C4-2B (cell line): ENCODE measurements at regions not wholly inside any gene's neighbourhood (a gene's known extent, or its start where the extent isn't known, plus 50 kb on each side); places are given as distances from the start of the nearest gene placed in this dataset.

Experiments used
- ZFX ChIP-seq: fragments of 450-650 bp; IDR thresholded peaks from 2 replicates; pipeline ENCODE4 v1.6.1; 2017
- TF ChIP-seq, protein P1 (sequence below): fragments of 450-650 bp; conservative IDR thresholded peaks from 2 replicates; pipeline ENCODE4 v1.5.1; 2017; ENCODE audit warnings: mild to moderate bottlenecking

DNA sequence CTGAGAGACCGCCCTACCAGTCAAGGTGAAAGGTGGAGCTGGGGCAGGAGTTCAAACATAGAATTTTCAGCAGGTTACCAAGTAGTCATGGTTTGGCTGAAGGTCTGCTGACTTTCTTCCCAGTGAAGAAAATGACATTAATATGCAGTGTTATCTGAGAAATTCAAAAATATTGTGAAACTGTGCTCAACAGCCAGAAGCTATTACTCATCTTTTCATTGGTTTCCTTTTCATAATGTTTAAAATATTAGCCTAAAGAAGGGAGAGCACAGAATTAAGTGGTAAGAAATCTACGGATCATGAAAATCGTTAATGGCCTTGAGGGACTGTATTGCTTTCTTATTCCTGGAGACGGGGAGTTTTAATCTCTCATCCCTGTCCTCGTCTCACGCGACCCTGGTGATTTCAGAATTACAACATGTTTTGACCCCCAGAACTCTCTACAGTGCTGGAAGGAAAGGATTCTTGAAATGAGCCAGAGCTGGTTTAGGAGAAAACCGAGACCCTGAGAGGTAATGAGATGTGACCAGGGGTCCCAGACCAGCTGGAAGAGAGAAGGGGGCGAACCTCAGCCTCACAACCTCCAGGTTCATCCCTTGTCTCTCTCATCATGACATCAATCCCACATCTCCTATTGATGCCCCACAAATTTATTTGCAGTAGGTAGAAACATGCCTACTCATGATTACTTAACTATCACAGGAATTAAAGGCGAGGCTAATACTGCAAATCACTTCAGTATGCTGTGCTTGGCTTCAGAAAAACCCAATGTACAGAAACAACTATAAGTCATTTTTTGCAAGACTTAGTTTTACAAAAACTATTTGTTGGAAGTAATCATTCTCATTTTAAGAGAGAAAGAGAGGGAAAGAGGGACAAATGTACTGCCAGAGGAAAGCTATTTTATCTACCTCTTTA is 209.5 kb downstream of the FNDC1 start:
- TF ChIP-seq, protein P1, sequence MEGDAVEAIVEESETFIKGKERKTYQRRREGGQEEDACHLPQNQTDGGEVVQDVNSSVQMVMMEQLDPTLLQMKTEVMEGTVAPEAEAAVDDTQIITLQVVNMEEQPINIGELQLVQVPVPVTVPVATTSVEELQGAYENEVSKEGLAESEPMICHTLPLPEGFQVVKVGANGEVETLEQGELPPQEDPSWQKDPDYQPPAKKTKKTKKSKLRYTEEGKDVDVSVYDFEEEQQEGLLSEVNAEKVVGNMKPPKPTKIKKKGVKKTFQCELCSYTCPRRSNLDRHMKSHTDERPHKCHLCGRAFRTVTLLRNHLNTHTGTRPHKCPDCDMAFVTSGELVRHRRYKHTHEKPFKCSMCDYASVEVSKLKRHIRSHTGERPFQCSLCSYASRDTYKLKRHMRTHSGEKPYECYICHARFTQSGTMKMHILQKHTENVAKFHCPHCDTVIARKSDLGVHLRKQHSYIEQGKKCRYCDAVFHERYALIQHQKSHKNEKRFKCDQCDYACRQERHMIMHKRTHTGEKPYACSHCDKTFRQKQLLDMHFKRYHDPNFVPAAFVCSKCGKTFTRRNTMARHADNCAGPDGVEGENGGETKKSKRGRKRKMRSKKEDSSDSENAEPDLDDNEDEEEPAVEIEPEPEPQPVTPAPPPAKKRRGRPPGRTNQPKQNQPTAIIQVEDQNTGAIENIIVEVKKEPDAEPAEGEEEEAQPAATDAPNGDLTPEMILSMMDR = no peak
- no peak for TF ChIP-seq ZFX
